C4-2B (cell line): ENCODE measurements at regions not wholly inside any gene's neighbourhood (a gene's known extent, or its start where the extent isn't known, plus 50 kb on each side); places are given as distances from the start of the nearest gene placed in this dataset.

Experiments
- CTCF ChIP-seq: fragments of 450-650 bp; conservative IDR thresholded peaks from 2 replicates; pipeline ENCODE4 v1.5.1; 2017; ENCODE audit warnings: mild to moderate bottlenecking
- ZFX ChIP-seq: fragments of 450-650 bp; IDR thresholded peaks from 2 replicates; pipeline ENCODE4 v1.6.1; 2017

DNA sequence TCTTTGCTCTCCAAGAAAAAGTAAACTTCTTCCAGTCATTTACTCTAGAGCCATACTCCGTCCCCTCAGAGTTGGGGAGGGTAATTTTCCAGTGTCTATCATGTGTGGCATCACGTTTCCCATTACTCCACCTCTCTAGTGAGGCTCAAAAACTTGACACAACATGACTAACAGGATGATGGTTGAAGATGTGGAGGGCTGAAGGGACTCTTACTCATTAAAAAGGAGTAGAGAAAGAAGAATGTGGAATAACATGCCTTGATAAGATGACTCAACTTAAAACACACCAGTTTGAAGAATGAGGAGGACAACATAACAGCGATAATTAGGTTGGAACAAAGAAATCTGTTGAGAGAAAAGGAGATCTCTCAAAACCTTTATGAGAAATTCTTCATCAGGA lies 894.3 kb downstream of the OTOL1 start:
- TF ChIP-seq CTCF, result no peak
- TF ChIP-seq ZFX, result no peak
